ENCODE measurements at regions not wholly inside any gene's neighbourhood (a gene's known extent, or its start where the extent isn't known, plus 50 kb on each side); places are given as distances from the start of the nearest gene placed in this dataset.

DNA sequence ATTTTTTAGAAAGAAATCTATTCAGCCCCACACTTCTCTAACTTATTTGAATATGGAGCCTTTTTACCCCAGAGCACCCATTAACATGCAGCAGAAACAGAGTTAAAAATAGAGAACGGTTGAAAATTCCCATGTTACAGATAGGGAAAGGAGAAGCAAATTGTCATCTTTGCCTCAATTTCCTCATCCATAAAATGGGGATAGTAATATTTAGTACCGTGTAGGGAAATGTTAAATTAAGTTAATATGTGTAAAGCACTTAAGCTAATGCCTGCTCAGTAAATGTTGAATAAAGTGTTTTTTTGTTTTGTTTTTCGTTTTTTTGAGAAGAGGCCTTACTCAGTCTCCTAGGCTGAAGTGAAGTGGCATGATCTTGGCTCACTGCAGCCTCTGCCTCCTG lies 50.3 kb downstream of the NAV1 start:
- no peak for DNase-seq

DNA sequence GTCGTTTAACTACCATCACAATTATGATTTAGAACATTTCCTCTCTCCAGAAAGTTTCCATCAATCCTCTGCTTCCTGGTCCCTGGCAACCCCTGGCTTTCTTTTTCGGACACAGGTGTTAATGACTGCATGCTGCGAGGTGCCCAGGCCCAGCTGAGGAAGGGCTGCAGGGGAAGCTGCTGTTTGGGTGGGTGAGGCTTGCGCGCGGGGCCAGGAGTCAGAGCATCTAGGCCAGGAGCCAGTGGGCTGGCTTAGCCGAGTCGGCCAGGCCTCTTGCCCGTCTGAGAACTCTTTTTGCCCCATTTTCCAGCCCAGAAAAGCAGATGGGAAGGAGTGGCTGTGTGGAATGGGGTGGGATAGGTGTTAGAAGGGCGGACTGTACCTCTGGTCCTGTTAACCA lies 51.5 kb downstream of the NAV1 start:
- Histone ChIP-seq H2AFZ (no peak overlapping the region), H4K20me1 (ENCODE audit: insufficient read depth) (no peaks in the 10 kb centered on the region), H3K4me1 (ENCODE audit: insufficient read depth) (peaks cover 35% of the 10 kb centered on the region), H3K9me3 (ENCODE audit: low read depth) (no peaks in the 10 kb centered on the region), H3K27ac (no peak overlapping the region), H3F3A (ENCODE audit: insufficient read depth) (peaks cover 43% of the 10 kb centered on the region), H3K4me2 (ENCODE audit: unreplicated experiment) (no peak overlapping the region), H3K9me2 (ENCODE audit: insufficient read depth) (no peaks in the 10 kb centered on the region), H3K27me3 (replicated peaks; ENCODE audit: insufficient read depth) (no peaks in the 10 kb centered on the region), H3K79me2 (ENCODE audit: insufficient read depth) (peaks cover 82% of the 10 kb centered on the region), H3K9ac (no peak overlapping the region), H3K36me3 (ENCODE audit: low read depth) (0 out of 2 replicates have a peak, but pooled peaks cover 3% of the 10 kb centered on the region), H3K4me3 (no peak overlapping the region)
- no peak for DNase-seq
- WGBS, 2 experiments (ENCODE audit: low coverage in 1 of 2, low lambda C conversion rate in 2 of 2, missing lambda C conversion rate in 2 of 2) = 57 to 69% methylated on average over 10 of the region's 10 CpGs
- in situ Hi-C loops (cut with MboI) = no loop called here
- TF ChIP-seq EZH2 (IDR thresholded peaks at IDR 0.05; ENCODE audit: insufficient read depth, poor library complexity, severe bottlenecking) = no peak
- TF ChIP-seq EZH2phosphoT487 (IDR thresholded peaks at IDR 0.05; ENCODE audit: insufficient read depth, low read depth) = no peak

More for the DNA sequence above, 50.3 kb downstream of the NAV1 start:
- H2AFZ ChIP-seq = no peak overlapping the region
- H3K4me2 ChIP-seq (ENCODE audit: unreplicated experiment) = no peak overlapping the region
- no peaks in the 10 kb centered on the region for H3K9me3 ChIP-seq (ENCODE audit: low read depth)
- H3K9ac ChIP-seq = no peak overlapping the region
- 86 to 93% methylated on average over 3 of the region's 3 CpGs for WGBS, 2 experiments (ENCODE audit: low coverage in 1 of 2, low lambda C conversion rate in 2 of 2, missing lambda C conversion rate in 2 of 2)
- H3F3A ChIP-seq (ENCODE audit: insufficient read depth) = peaks cover 52% of the 10 kb centered on the region
- H3K4me1 ChIP-seq (ENCODE audit: insufficient read depth) = peaks cover 44% of the 10 kb centered on the region
- H3K9me2 ChIP-seq (ENCODE audit: insufficient read depth) = no peaks in the 10 kb centered on the region
- no peak overlapping the region for H3K27ac ChIP-seq
- H4K20me1 ChIP-seq (ENCODE audit: insufficient read depth) = no peaks in the 10 kb centered on the region
- TF ChIP-seq EZH2 (IDR thresholded peaks at IDR 0.05; ENCODE audit: insufficient read depth, poor library complexity, severe bottlenecking) = no peak
- TF ChIP-seq EZH2phosphoT487 (IDR thresholded peaks at IDR 0.05; ENCODE audit: insufficient read depth, low read depth) = no peak
- H3K36me3 ChIP-seq (ENCODE audit: low read depth) = 0 out of 2 replicates have a peak, but pooled peaks cover 3% of the 10 kb centered on the region
- H3K27me3 ChIP-seq (replicated peaks; ENCODE audit: insufficient read depth) = no peaks in the 10 kb centered on the region
- H3K79me2 ChIP-seq (ENCODE audit: insufficient read depth) = peaks cover 75% of the 10 kb centered on the region
- no peak overlapping the region for H3K4me3 ChIP-seq
- in situ Hi-C loops (cut with MboI) = no loop called here

DNA sequence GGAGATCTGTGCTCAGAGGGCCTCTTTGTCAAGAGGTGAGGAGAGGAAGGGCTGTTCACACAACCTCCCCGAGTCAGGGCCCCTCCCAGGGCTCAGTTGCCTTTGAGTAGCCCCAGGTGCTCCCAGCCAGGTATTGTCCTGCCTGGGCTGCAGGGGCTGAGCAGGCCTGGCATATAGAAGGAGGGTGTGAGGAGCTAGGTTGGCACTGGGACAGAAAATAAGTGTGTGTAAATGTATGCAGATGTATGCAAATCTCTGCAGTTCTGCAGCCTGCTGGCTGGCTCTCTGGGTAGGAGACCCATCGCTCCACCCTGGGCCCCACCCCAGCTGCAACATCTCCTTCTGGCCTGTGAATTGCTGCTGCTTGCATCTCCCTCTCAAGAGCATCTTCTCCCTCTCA lies 52.4 kb downstream of the NAV1 start:
- no peak overlapping the region for H2AFZ ChIP-seq
- WGBS, 2 experiments (ENCODE audit: low coverage in 1 of 2, low lambda C conversion rate in 2 of 2, missing lambda C conversion rate in 2 of 2) = 100% methylated on average over 2 of the region's 2 CpGs
- H3K79me2 ChIP-seq (ENCODE audit: insufficient read depth) = peaks cover 88% of the 10 kb centered on the region
- H3K4me3 ChIP-seq = no peak overlapping the region
- no peaks in the 10 kb centered on the region for H3K9me3 ChIP-seq (ENCODE audit: low read depth)
- 0 out of 2 replicates have a peak, but pooled peaks cover 3% of the 10 kb centered on the region for H3K36me3 ChIP-seq (ENCODE audit: low read depth)
- H3F3A ChIP-seq (ENCODE audit: insufficient read depth) = peaks cover 38% of the 10 kb centered on the region
- no peak overlapping the region for H3K9ac ChIP-seq
- H3K4me2 ChIP-seq (ENCODE audit: unreplicated experiment) = no peak overlapping the region
- H3K27me3 ChIP-seq (replicated peaks; ENCODE audit: insufficient read depth) = no peaks in the 10 kb centered on the region
- H3K4me1 ChIP-seq (ENCODE audit: insufficient read depth) = peaks cover 26% of the 10 kb centered on the region
- TF ChIP-seq EZH2 (IDR thresholded peaks at IDR 0.05; ENCODE audit: insufficient read depth, poor library complexity, severe bottlenecking) (no peak), EZH2phosphoT487 (IDR thresholded peaks at IDR 0.05; ENCODE audit: insufficient read depth, low read depth) (no peak)
- in situ Hi-C loops (cut with MboI) = no loop called here
- no peak for DNase-seq
- H3K9me2 ChIP-seq (ENCODE audit: insufficient read depth) = no peaks in the 10 kb centered on the region
- H3K27ac ChIP-seq = no peak overlapping the region
- no peaks in the 10 kb centered on the region for H4K20me1 ChIP-seq (ENCODE audit: insufficient read depth)

DNA sequence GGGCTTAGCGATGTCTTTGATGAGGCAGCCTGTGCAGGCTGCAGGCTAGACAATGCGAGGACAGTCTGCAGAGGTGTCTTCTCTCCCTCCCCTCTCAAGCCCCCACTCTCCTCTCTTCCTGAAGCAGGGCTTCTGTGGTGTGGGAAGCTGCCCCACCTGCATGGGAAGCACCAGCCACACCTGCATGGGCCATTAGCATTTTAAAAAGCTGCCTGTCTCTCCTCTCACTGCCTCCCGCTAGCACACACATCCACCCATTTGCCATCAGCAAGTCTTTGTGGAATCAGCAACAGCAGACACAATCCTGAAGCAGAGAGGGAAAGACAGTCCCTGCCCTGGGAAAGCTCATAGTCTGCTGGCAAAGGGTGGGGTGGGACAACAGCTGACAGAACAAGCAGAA lies 53.1 kb downstream of the NAV1 start:
- Histone ChIP-seq H3K79me2 (ENCODE audit: insufficient read depth) (peaks cover 88% of the 10 kb centered on the region), H3F3A (ENCODE audit: insufficient read depth) (peaks cover 36% of the 10 kb centered on the region), H3K9me2 (ENCODE audit: insufficient read depth) (no peaks in the 10 kb centered on the region), H3K36me3 (ENCODE audit: low read depth) (0 out of 2 replicates have a peak, but pooled peaks cover 3% of the 10 kb centered on the region), H3K9me3 (ENCODE audit: low read depth) (no peaks in the 10 kb centered on the region), H3K4me2 (ENCODE audit: unreplicated experiment) (no peak overlapping the region), H3K9ac (no peak overlapping the region), H4K20me1 (ENCODE audit: insufficient read depth) (no peaks in the 10 kb centered on the region), H3K27ac (no peak overlapping the region), H3K4me3 (no peak overlapping the region), H3K4me1 (ENCODE audit: insufficient read depth) (peaks cover 20% of the 10 kb centered on the region), H3K27me3 (replicated peaks; ENCODE audit: insufficient read depth) (no peaks in the 10 kb centered on the region), H2AFZ (no peak overlapping the region)
- no peak for DNase-seq
- TF ChIP-seq EZH2phosphoT487 (IDR thresholded peaks at IDR 0.05; ENCODE audit: insufficient read depth, low read depth) = no peak
- TF ChIP-seq EZH2 (IDR thresholded peaks at IDR 0.05; ENCODE audit: insufficient read depth, poor library complexity, severe bottlenecking) = no peak
- in situ Hi-C loops (cut with MboI) = no loop called here
- WGBS, 2 experiments (ENCODE audit: low coverage in 1 of 2, low lambda C conversion rate in 2 of 2, missing lambda C conversion rate in 2 of 2) = 94% methylated on average over 3 of the region's 3 CpGs

Measured in GM23248 (cell line).